ENCODE measurements at regions not wholly inside any gene's neighbourhood (a gene's known extent, or its start where the extent isn't known, plus 50 kb on each side); places are given as distances from the start of the nearest gene placed in this dataset.
"Not testable (repeated sequence)": the region's sequence is repeated elsewhere in the genome, so short reads cannot be mapped to it uniquely, and the experiment has no call there.

GRCh38 chr2:116510117-116510671 lies 1304.3 kb upstream of the DDX18 start:
- Histone ChIP-seq H3K9me3 (ENCODE audit: control insufficient read depth, low read length) (no peaks in the 10 kb centered on the region), H3K4me1 (ENCODE audit: control insufficient read depth, insufficient read depth, low read length) (no peaks in the 10 kb centered on the region), H3K4me3 (ENCODE audit: low read length) (no peak overlapping the region), H3K27me3 (ENCODE audit: control insufficient read depth, insufficient read depth) (no peaks in the 10 kb centered on the region), H3K27ac (ENCODE audit: low read length) (no peak overlapping the region)
- no peak for DNase-seq
- intact Hi-C loops (cut with DNase I), result no loop called here
- ATAC-seq, result no peak
- 37% methylated on average over 3 of the region's 3 CpGs for WGBS

GRCh38 chr2:116511426-116511825 lies 1303.1 kb upstream of the DDX18 start:
- ATAC-seq, result no peak
- 37% methylated on average over 6 of the region's 6 CpGs for WGBS

GRCh38 chr2:116513991-116514390 lies 1300.5 kb upstream of the DDX18 start:
- H3K4me3 ChIP-seq (ENCODE audit: low read length), result no peak overlapping the region
- no peak overlapping the region for H3K27ac ChIP-seq (ENCODE audit: low read length)
- DNase-seq (no peak), ATAC-seq (no peak)
- H3K27me3 ChIP-seq (ENCODE audit: control insufficient read depth, insufficient read depth), result no peaks in the 10 kb centered on the region
- no peaks in the 10 kb centered on the region for H3K4me1 ChIP-seq (ENCODE audit: control insufficient read depth, insufficient read depth, low read length)
- WGBS, result 72% methylated on average over 3 of the region's 3 CpGs
- no peaks in the 10 kb centered on the region for H3K9me3 ChIP-seq (ENCODE audit: control insufficient read depth, low read length)
- intact Hi-C loops (cut with DNase I), result no loop called here

More at GRCh38 chr2:116511426-116511825, 1303.1 kb upstream of the DDX18 start:
- intact Hi-C loops (cut with DNase I), result no loop called here
- Histone ChIP-seq H3K4me1 (ENCODE audit: control insufficient read depth, insufficient read depth, low read length) (no peaks in the 10 kb centered on the region), H3K27ac (ENCODE audit: low read length) (no peak overlapping the region), H3K27me3 (ENCODE audit: control insufficient read depth, insufficient read depth) (no peaks in the 10 kb centered on the region), H3K9me3 (ENCODE audit: control insufficient read depth, low read length) (no peaks in the 10 kb centered on the region), H3K4me3 (ENCODE audit: low read length) (no peak overlapping the region)
- no peak for DNase-seq

GRCh38 chr2:116517936-116518335 lies 1296.6 kb upstream of the DDX18 start:
- no peaks in the 10 kb centered on the region for H3K27me3 ChIP-seq (ENCODE audit: control insufficient read depth, insufficient read depth)
- H3K4me3 ChIP-seq (ENCODE audit: low read length), result no peak overlapping the region
- no peak overlapping the region for H3K27ac ChIP-seq (ENCODE audit: low read length)
- DNase-seq (no peak), ATAC-seq (no peak)
- no peaks in the 10 kb centered on the region for H3K4me1 ChIP-seq (ENCODE audit: control insufficient read depth, insufficient read depth, low read length)
- intact Hi-C loops (cut with DNase I), result no loop called here
- no peaks in the 10 kb centered on the region for H3K9me3 ChIP-seq (ENCODE audit: control insufficient read depth, low read length)
- WGBS, result 80% methylated on average over 1 of the region's 1 CpG

- no peak for ATAC-seq
- H3K4me1 ChIP-seq (ENCODE audit: control insufficient read depth, insufficient read depth, low read length), result no peaks in the 10 kb centered on the region
- no peak overlapping the region for H3K4me3 ChIP-seq (ENCODE audit: low read length)
- intact Hi-C loops (cut with DNase I), result no loop called here
- DNase-seq, result no peak
- no peaks in the 10 kb centered on the region for H3K27me3 ChIP-seq (ENCODE audit: control insufficient read depth, insufficient read depth)
- no peak overlapping the region for H3K27ac ChIP-seq (ENCODE audit: low read length)
- WGBS, result 61% methylated on average over 5 of the region's 5 CpGs
- no peaks in the 10 kb centered on the region for H3K9me3 ChIP-seq (ENCODE audit: control insufficient read depth, low read length)
Measured at GRCh38 chr2:116537811-116538210, 1276.7 kb upstream of the DDX18 start.

GRCh38 chr2:116545286-116546068 lies 1269.0 kb upstream of the DDX18 start:
- Histone ChIP-seq H3K9me3 (ENCODE audit: control insufficient read depth, low read length) (no peaks in the 10 kb centered on the region), H3K27ac (ENCODE audit: low read length) (no peak overlapping the region), H3K4me1 (ENCODE audit: control insufficient read depth, insufficient read depth, low read length) (no peaks in the 10 kb centered on the region), H3K4me3 (ENCODE audit: low read length) (no peak overlapping the region), H3K27me3 (ENCODE audit: control insufficient read depth, insufficient read depth) (no peaks in the 10 kb centered on the region)
- 64% methylated on average over 3 of the region's 3 CpGs for WGBS
- no peak for ATAC-seq
- no peak for DNase-seq
- intact Hi-C loops (cut with DNase I), result no loop called here

GRCh38 chr2:116552738-116553419 lies 1261.6 kb upstream of the DDX18 start:
- H3K27me3 ChIP-seq (ENCODE audit: control insufficient read depth, insufficient read depth); H3K4me3 ChIP-seq (ENCODE audit: low read length); H3K4me1 ChIP-seq (ENCODE audit: control insufficient read depth, insufficient read depth, low read length); intact Hi-C loops (cut with DNase I); DNase-seq; H3K9me3 ChIP-seq (ENCODE audit: control insufficient read depth, low read length); H3K27ac ChIP-seq (ENCODE audit: low read length); ATAC-seq: not testable (repeated sequence)
- WGBS, result 79% methylated on average over 20 of the region's 20 CpGs

GRCh38 chr2:116580209-116580608 lies 1234.3 kb upstream of the DDX18 start:
- Histone ChIP-seq H3K27me3 (ENCODE audit: control insufficient read depth, insufficient read depth) (no peaks in the 10 kb centered on the region), H3K27ac (ENCODE audit: low read length) (no peak overlapping the region), H3K4me3 (ENCODE audit: low read length) (no peak overlapping the region), H3K4me1 (ENCODE audit: control insufficient read depth, insufficient read depth, low read length) (no peaks in the 10 kb centered on the region), H3K9me3 (ENCODE audit: control insufficient read depth, low read length) (no peaks in the 10 kb centered on the region)
- no peak for ATAC-seq
- 43% methylated on average over 3 of the region's 3 CpGs for WGBS
- intact Hi-C loops (cut with DNase I), result no loop called here
- DNase-seq, result no peak

- no peaks in the 10 kb centered on the region for H3K9me3 ChIP-seq (ENCODE audit: control insufficient read depth, low read length)
- 70% methylated on average over 2 of the region's 2 CpGs for WGBS
- H3K27ac ChIP-seq (ENCODE audit: low read length), result no peak overlapping the region
- H3K4me1 ChIP-seq (ENCODE audit: control insufficient read depth, insufficient read depth, low read length), result no peaks in the 10 kb centered on the region
- ATAC-seq, result no peak
- intact Hi-C loops (cut with DNase I), result no loop called here
- H3K4me3 ChIP-seq (ENCODE audit: low read length), result no peak overlapping the region
- H3K27me3 ChIP-seq (ENCODE audit: control insufficient read depth, insufficient read depth), result no peaks in the 10 kb centered on the region
- no peak for DNase-seq
Measured at GRCh38 chr2:116582850-116583249, 1231.6 kb upstream of the DDX18 start.

GRCh38 chr2:116585669-116586327 lies 1228.7 kb upstream of the DDX18 start:
- Histone ChIP-seq H3K4me1 (ENCODE audit: control insufficient read depth, insufficient read depth, low read length) (no peaks in the 10 kb centered on the region), H3K27ac (ENCODE audit: low read length) (no peak overlapping the region), H3K9me3 (ENCODE audit: control insufficient read depth, low read length) (no peaks in the 10 kb centered on the region), H3K27me3 (ENCODE audit: control insufficient read depth, insufficient read depth) (no peaks in the 10 kb centered on the region), H3K4me3 (ENCODE audit: low read length) (no peak overlapping the region)
- intact Hi-C loops (cut with DNase I), result no loop called here
- 37% methylated on average over 2 of the region's 2 CpGs for WGBS
- no peak for ATAC-seq
- DNase-seq, result no peak

GRCh38 chr2:116586328-116586689 lies 1228.2 kb upstream of the DDX18 start:
- no peak for ATAC-seq
- Histone ChIP-seq H3K9me3 (ENCODE audit: control insufficient read depth, low read length) (no peaks in the 10 kb centered on the region), H3K27ac (ENCODE audit: low read length) (no peak overlapping the region), H3K4me1 (ENCODE audit: control insufficient read depth, insufficient read depth, low read length) (no peaks in the 10 kb centered on the region), H3K27me3 (ENCODE audit: control insufficient read depth, insufficient read depth) (no peaks in the 10 kb centered on the region), H3K4me3 (ENCODE audit: low read length) (no peak overlapping the region)
- intact Hi-C loops (cut with DNase I), result no loop called here
- DNase-seq, result no peak
- WGBS, result 77% methylated on average over 1 of the region's 1 CpG
